HCT116 (cell line): ENCODE measurements at regions not wholly inside any gene's neighbourhood (a gene's known extent, or its start where the extent isn't known, plus 50 kb on each side); places are given as distances from the start of the nearest gene placed in this dataset.

Source experiments
- ATAC-seq: fragments of 200-7000 bp; cut with Tn5 transposase; 2 replicates; pipeline ENCODE4 v1.9.1; 2020; ENCODE audit warnings: mild to moderate bottlenecking, moderate library complexity
- BruUV-seq: library from RNA; stranded (reverse); fragments of 400-500 nt; replicated peaks from 2 replicates; lab custom pipeline; 2021; lab: Mats Ljungman, UMichigan
- CTCF ChIA-PET: fragments of 300-600 bp; sonication (Branson Sonifier 250); formaldehyde crosslinking; loops from one replicate; lab custom pipeline; 2021; ENCODE audit warnings: antibody characterized with exemption; lab: Charles Lee
- POLR2A ChIA-PET: fragments of 300-600, 350-600 bp; sonication (Branson Sonifier 250); formaldehyde crosslinking; loops from one replicate; lab custom pipeline; 2021; ENCODE audit warnings: antibody characterized with exemption; lab: Charles Lee
- RAD21 ChIA-PET, 2 experiments: fragments of 300-600 bp; sonication (Branson Sonifier 250); formaldehyde crosslinking; loops; one replicate each; lab custom pipeline; 2023; ENCODE audit warnings: low total read pairs in 2 of 2; ENCODE audit not compliant: uncharacterized antibody in 2 of 2, unreplicated experiment in 2 of 2, low non-redundant PET in 1 of 2; lab: Charles Lee
- DNase-seq: peaks from one replicate; pipeline ENCODE4 v3.0.0-alpha.2; 2010; ENCODE audit warnings: low read depth, low spot score
- H2AFZ ChIP-seq: fragments of 200-600 bp; shearing (Covaris generic), sonication (generic); 2 replicates; pipeline ENCODE4 v1.6.1; 2017; ENCODE audit warnings: low read depth, mixed run types, mixed read lengths, antibody characterized with exemption, low read length; ENCODE audit not compliant: poor library complexity, severe bottlenecking
- H3K27ac ChIP-seq: 2 replicates; pipeline ENCODE4 v1.5.1; 2012; ENCODE audit warnings: low read depth, low read length
- H3K27me3 ChIP-seq: fragments of 200-600 bp; sonication (generic); 2 replicates; pipeline ENCODE4 v1.6.1; 2016; ENCODE audit warnings: mixed run types, low read length, mixed read lengths; ENCODE audit not compliant: insufficient read depth
- H3K36me3 ChIP-seq, 2 experiments: fragments of 200-500 bp in 1 of 2; fragments of 200-600 bp in 1 of 2; sonication (Bioruptor generic) in 1 of 2; sonication (generic) in 1 of 2; 2 replicates each; pipeline versions ENCODE4 v1.5.1 to v1.6.1; 2014 to 2016; ENCODE audit warnings: low read length in 2 of 2, inconsistent platforms in 1 of 2, mixed read lengths in 1 of 2, mixed run types in 1 of 2; ENCODE audit not compliant: insufficient read depth in 2 of 2, control insufficient read depth in 1 of 2
- H3K4me1 ChIP-seq, 2 experiments: fragments of 200-600 bp in 1 of 2; sonication (generic) in 1 of 2; 2 replicates each; pipeline versions ENCODE4 v1.5.1 to v1.6.1; 2012 to 2017; ENCODE audit warnings: low read length in 2 of 2, inconsistent platforms in 1 of 2, mild to moderate bottlenecking in 1 of 2, mixed read lengths in 1 of 2, mixed run types in 1 of 2, moderate library complexity in 1 of 2; ENCODE audit not compliant: insufficient read depth in 2 of 2, control insufficient read depth in 1 of 2
- H3K4me2 ChIP-seq: fragments of 200-600 bp; sonication (generic); 2 replicates; pipeline ENCODE4 v1.6.1; 2017; ENCODE audit warnings: mixed run types, low read length, mixed read lengths
- H3K4me3 ChIP-seq, 2 experiments: fragments of 200-600 bp in 1 of 2; sonication (generic) in 1 of 2; replicated peaks in 1 of 2; 2 replicates each; pipeline ENCODE4 v1.5.1; 2011 to 2016; ENCODE audit warnings: low read length in 2 of 2, control low read depth in 1 of 2, low read depth in 1 of 2, mild to moderate bottlenecking in 1 of 2, mixed read lengths in 1 of 2, mixed run types in 1 of 2
- H3K79me2 ChIP-seq: fragments of 200-600 bp; sonication (generic); 2 replicates; pipeline ENCODE4 v1.6.1; 2017; ENCODE audit warnings: mild to moderate bottlenecking, mixed run types, low read length, moderate library complexity, mixed read lengths; ENCODE audit not compliant: insufficient read depth
- H3K9ac ChIP-seq: fragments of 200-600 bp; sonication (generic); 2 replicates; pipeline ENCODE4 v1.6.1; 2016; ENCODE audit warnings: low read length, mixed read lengths
- H3K9me2 ChIP-seq: fragments of 200-600 bp; sonication (generic), shearing (Covaris generic); 2 replicates; pipeline ENCODE4 v1.6.1; 2017; ENCODE audit warnings: mixed run types, mild to moderate bottlenecking, moderate library complexity; ENCODE audit not compliant: insufficient read depth
- H3K9me3 ChIP-seq, 2 experiments: fragments of 200-500 bp in 1 of 2; fragments of 200-600 bp in 1 of 2; sonication (Bioruptor generic) in 1 of 2; sonication (generic) in 1 of 2; 2 replicates each; pipeline ENCODE4 v1.6.1; 2014 to 2017; ENCODE audit warnings: low read length in 2 of 2, mixed read lengths in 2 of 2, inconsistent platforms in 1 of 2, low read depth in 1 of 2, mild to moderate bottlenecking in 1 of 2, mixed run types in 1 of 2, moderate library complexity in 1 of 2; ENCODE audit not compliant: control insufficient read depth in 1 of 2, insufficient read depth in 1 of 2
- H4K20me1 ChIP-seq: fragments of 200-600 bp; sonication (generic), shearing (Covaris generic); 2 replicates; pipeline ENCODE4 v1.6.1; 2017; ENCODE audit warnings: mixed run types, mild to moderate bottlenecking, moderate library complexity; ENCODE audit not compliant: insufficient read depth
- CEBPB ChIP-seq: IDR thresholded peaks from 2 replicates; pipeline ENCODE4 v1.6.1; 2012; ENCODE audit warnings: low read depth
- EGR1 ChIP-seq: IDR thresholded peaks from 2 replicates; pipeline ENCODE4 v1.6.1; 2012; ENCODE audit warnings: low read depth
- ELF1 ChIP-seq: IDR thresholded peaks from 2 replicates; pipeline ENCODE4 v1.6.1; 2012; ENCODE audit warnings: low read depth, borderline replicate concordance
- EZH2phosphoT487 ChIP-seq: fragments of 200-600 bp; IDR thresholded peaks from 2 replicates; pipeline ENCODE4 v1.6.1; 2018; ENCODE audit warnings: antibody characterized with exemption, borderline replicate concordance
- POLR2AphosphoS5 ChIP-seq: IDR thresholded peaks from 2 replicates; pipeline ENCODE4 v1.6.1; 2011; ENCODE audit warnings: mild to moderate bottlenecking, low read depth, low read length, moderate library complexity
- SRF ChIP-seq: IDR thresholded peaks from 2 replicates; pipeline ENCODE4 v1.6.1; 2012; ENCODE audit warnings: low read depth
- ZFX ChIP-seq: fragments of 450-650 bp; IDR thresholded peaks from 2 replicates; pipeline ENCODE4 v1.6.1; 2017
- ZNF274 ChIP-seq: fragments of 200-500 bp; sonication (Bioruptor generic); IDR thresholded peaks from 2 replicates; pipeline ENCODE4 v1.6.1; 2014; ENCODE audit warnings: mild to moderate bottlenecking, low read depth, low read length, inconsistent platforms
- intact Hi-C: fragments of 100-400 bp; cut with micrococcal nuclease; formaldehyde crosslinking; loops from 2 replicates; pipeline ENCODE4 v1.10.0; 2022
- TF ChIP-seq, protein P1 (sequence below): IDR thresholded peaks from 2 replicates; pipeline ENCODE4 v1.6.1; 2012; ENCODE audit warnings: low read depth
- TF ChIP-seq, protein P2 (sequence below), 3 experiments: fragments of 200-600 bp in 1 of 3; sonication (generic) in 1 of 3; IDR thresholded peaks in 2 of 3; conservative IDR thresholded peaks in 1 of 3; 2 replicates each; pipeline ENCODE4 v1.5.1; 2012 to 2017; ENCODE audit warnings: low read depth in 2 of 3, low read length in 2 of 3, antibody characterized with exemption in 1 of 3, borderline replicate concordance in 1 of 3, control low read depth in 1 of 3, mild to moderate bottlenecking in 1 of 3, mixed read lengths in 1 of 3, mixed run types in 1 of 3, moderate library complexity in 1 of 3; ENCODE audit not compliant: insufficient read depth in 1 of 3
- TF ChIP-seq, protein P3 (sequence below): IDR thresholded peaks from 2 replicates; pipeline ENCODE4 v1.6.1; 2012

DNA sequence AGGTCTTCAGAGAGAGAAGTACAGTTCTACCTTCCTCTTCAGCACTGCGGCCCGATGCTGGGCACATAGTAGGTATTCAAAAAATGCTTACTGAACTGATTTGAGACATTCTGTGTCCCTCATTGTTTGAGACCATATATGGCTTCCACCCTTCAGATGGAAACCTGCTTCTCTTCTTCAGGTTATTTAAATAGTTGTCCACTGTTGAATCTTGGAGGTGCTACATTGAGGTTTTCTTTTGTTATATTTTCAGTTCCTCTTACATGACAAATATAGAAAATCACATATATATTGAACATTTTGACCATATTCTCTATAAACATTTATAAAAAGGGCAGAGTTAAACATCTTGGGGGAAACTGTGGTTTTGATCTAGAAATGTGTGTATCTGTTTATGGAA, 200.2 kb upstream of the LRRC3B start:
- TF ChIP-seq, protein P1, sequence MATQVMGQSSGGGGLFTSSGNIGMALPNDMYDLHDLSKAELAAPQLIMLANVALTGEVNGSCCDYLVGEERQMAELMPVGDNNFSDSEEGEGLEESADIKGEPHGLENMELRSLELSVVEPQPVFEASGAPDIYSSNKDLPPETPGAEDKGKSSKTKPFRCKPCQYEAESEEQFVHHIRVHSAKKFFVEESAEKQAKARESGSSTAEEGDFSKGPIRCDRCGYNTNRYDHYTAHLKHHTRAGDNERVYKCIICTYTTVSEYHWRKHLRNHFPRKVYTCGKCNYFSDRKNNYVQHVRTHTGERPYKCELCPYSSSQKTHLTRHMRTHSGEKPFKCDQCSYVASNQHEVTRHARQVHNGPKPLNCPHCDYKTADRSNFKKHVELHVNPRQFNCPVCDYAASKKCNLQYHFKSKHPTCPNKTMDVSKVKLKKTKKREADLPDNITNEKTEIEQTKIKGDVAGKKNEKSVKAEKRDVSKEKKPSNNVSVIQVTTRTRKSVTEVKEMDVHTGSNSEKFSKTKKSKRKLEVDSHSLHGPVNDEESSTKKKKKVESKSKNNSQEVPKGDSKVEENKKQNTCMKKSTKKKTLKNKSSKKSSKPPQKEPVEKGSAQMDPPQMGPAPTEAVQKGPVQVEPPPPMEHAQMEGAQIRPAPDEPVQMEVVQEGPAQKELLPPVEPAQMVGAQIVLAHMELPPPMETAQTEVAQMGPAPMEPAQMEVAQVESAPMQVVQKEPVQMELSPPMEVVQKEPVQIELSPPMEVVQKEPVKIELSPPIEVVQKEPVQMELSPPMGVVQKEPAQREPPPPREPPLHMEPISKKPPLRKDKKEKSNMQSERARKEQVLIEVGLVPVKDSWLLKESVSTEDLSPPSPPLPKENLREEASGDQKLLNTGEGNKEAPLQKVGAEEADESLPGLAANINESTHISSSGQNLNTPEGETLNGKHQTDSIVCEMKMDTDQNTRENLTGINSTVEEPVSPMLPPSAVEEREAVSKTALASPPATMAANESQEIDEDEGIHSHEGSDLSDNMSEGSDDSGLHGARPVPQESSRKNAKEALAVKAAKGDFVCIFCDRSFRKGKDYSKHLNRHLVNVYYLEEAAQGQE: no peak
- TF ChIP-seq CEBPB: no peak
- POLR2A ChIA-PET: no interaction called here
- Histone ChIP-seq H3K27ac (no peak overlapping the region), H2AFZ (no peak overlapping the region), H3K9ac (no peak overlapping the region), H3K36me3 (no peaks in the 10 kb centered on the region), H3K9me3 (peaks cover 0 to 3% of the 10 kb centered on the region in 2 experiments; a peak in 1 of 4 replicates), H3K27me3 (no peaks in the 10 kb centered on the region), H3K79me2 (no peaks in the 10 kb centered on the region), H3K4me3 (no peak overlapping the region), H3K4me2 (no peak overlapping the region), H3K4me1 (no peaks in the 10 kb centered on the region), H4K20me1 (no peaks in the 10 kb centered on the region), H3K9me2 (no peaks in the 10 kb centered on the region)
- RAD21 ChIA-PET: no interaction called here
- intact Hi-C loops: no loop called here
- BruUV-seq: no TSS peak
- DNase-seq (no peak), ATAC-seq (no peak)
- CTCF ChIA-PET: no interaction called here

DNA sequence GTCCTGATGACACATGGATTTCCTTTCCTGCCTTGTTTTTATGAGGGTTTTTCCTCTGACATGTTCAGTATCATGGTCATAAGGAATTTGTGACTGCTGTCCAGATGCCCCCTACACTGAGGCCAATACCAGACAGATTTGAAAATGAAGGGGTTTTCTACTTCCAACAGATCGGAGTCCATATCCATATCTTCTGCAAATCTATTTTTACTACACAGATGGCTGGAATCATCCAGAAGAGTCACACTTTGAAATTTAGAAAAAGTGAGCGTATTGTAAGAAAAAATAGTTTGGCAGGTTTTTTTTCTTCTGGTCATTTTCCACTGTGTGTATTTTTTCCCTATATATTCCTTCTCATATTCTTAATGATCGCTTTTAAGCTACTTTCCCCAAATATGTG, 197.5 kb upstream of the LRRC3B start:
- POLR2A ChIA-PET: no interaction called here
- Histone ChIP-seq H3K9me2 (no peaks in the 10 kb centered on the region), H2AFZ (no peak overlapping the region), H3K36me3 (no peaks in the 10 kb centered on the region), H3K27me3 (no peaks in the 10 kb centered on the region), H3K9ac (no peak overlapping the region), H3K4me3 (no peak overlapping the region), H3K27ac (no peak overlapping the region), H3K4me1 (no peaks in the 10 kb centered on the region), H4K20me1 (no peaks in the 10 kb centered on the region), H3K79me2 (no peaks in the 10 kb centered on the region), H3K4me2 (no peak overlapping the region), H3K9me3 (peaks cover 0 to 2% of the 10 kb centered on the region in 2 experiments; a peak in 1 of 4 replicates)
- BruUV-seq: no TSS peak
- CTCF ChIA-PET: no interaction called here
- no peak for ATAC-seq
- intact Hi-C loops: no loop called here
- DNase-seq: no peak
- no peak for TF ChIP-seq ZFX
- TF ChIP-seq, protein P2, sequence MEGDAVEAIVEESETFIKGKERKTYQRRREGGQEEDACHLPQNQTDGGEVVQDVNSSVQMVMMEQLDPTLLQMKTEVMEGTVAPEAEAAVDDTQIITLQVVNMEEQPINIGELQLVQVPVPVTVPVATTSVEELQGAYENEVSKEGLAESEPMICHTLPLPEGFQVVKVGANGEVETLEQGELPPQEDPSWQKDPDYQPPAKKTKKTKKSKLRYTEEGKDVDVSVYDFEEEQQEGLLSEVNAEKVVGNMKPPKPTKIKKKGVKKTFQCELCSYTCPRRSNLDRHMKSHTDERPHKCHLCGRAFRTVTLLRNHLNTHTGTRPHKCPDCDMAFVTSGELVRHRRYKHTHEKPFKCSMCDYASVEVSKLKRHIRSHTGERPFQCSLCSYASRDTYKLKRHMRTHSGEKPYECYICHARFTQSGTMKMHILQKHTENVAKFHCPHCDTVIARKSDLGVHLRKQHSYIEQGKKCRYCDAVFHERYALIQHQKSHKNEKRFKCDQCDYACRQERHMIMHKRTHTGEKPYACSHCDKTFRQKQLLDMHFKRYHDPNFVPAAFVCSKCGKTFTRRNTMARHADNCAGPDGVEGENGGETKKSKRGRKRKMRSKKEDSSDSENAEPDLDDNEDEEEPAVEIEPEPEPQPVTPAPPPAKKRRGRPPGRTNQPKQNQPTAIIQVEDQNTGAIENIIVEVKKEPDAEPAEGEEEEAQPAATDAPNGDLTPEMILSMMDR (IDR thresholded peaks at IDR 0.05 in 2 of 3, conservative IDR thresholded peaks at IDR 0.05 in 1 of 3; ENCODE audit: borderline replicate concordance in 1 of 3, insufficient read depth in 1 of 3, low read depth in 2 of 3, low read length in 2 of 3): no peak
- TF ChIP-seq EZH2phosphoT487: no peak
- no peak for TF ChIP-seq POLR2AphosphoS5
- TF ChIP-seq CEBPB: no peak
- no peak for TF ChIP-seq SRF
- TF ChIP-seq, protein P3, sequence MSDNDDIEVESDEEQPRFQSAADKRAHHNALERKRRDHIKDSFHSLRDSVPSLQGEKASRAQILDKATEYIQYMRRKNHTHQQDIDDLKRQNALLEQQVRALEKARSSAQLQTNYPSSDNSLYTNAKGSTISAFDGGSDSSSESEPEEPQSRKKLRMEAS: no peak
- TF ChIP-seq ZNF274: no peak
- TF ChIP-seq ELF1: no peak
- TF ChIP-seq EGR1: no peak
- RAD21 ChIA-PET: no interaction called here
